NCI-H1930 (cell line): ENCODE measurements at regions not wholly inside any gene's neighbourhood (a gene's known extent, or its start where the extent isn't known, plus 50 kb on each side); places are given as distances from the start of the nearest gene placed in this dataset.
"Not testable (repeated sequence)": the region's sequence is repeated elsewhere in the genome, so short reads cannot be mapped to it uniquely, and the experiment has no call there.

Experiments used
- DNase-seq, 2 experiments: peaks; one replicate each; lab custom pipeline; 2025; lab: John Stamatoyannopoulos, UW

- not testable (repeated sequence) for DNase-seq
These were observed 246.7 kb upstream of the TP53TG3C start for GRCh38 chr16:32947336-32947735.

- not testable (repeated sequence) for DNase-seq
These were observed 247.9 kb upstream of the TP53TG3C start for GRCh38 chr16:32946041-32946560.

- not testable (repeated sequence) for DNase-seq
These were observed 248.7 kb upstream of the TP53TG3C start for GRCh38 chr16:32945311-32945710.

- not testable (repeated sequence) for DNase-seq
These were observed 254.2 kb upstream of the TP53TG3C start for GRCh38 chr16:32939845-32940244.

- not testable (repeated sequence) for DNase-seq
These were observed 256.1 kb upstream of the TP53TG3C start for GRCh38 chr16:32937929-32938328.

- DNase-seq: not testable (repeated sequence)
These were observed 256.5 kb upstream of the TP53TG3 start for GRCh38 chr16:32932240-32933040.

GRCh38 chr16:32925192-32925591 is 249.2 kb upstream of the TP53TG3 start:
- DNase-seq: not testable (repeated sequence)

- not testable (repeated sequence) for DNase-seq
These were observed 246.6 kb upstream of the TP53TG3 start for GRCh38 chr16:32922578-32922977.

- not testable (repeated sequence) for DNase-seq
These were observed 239.4 kb upstream of the TP53TG3 start for GRCh38 chr16:32915346-32915745.

GRCh38 chr16:32897782-32898181 is 221.8 kb upstream of the TP53TG3 start:
- peak in 1 of 2 experiments; percentile 23 for DNase-seq

GRCh38 chr16:32885392-32885791 is 209.4 kb upstream of the TP53TG3 start:
- DNase-seq: not testable (repeated sequence)

- not testable (repeated sequence) for DNase-seq
These were observed 208.6 kb upstream of the TP53TG3 start for GRCh38 chr16:32884556-32884955.

GRCh38 chr16:32882328-32882857 is 206.4 kb upstream of the TP53TG3 start:
- not testable (repeated sequence) for DNase-seq

GRCh38 chr16:32881631-32882030 is 205.7 kb upstream of the TP53TG3 start:
- DNase-seq: not testable (repeated sequence)

- DNase-seq: not testable (repeated sequence)
These were observed 204.0 kb upstream of the TP53TG3 start for GRCh38 chr16:32880009-32880408.

- DNase-seq: not testable (repeated sequence)
These were observed 200.8 kb upstream of the TP53TG3 start for GRCh38 chr16:32876718-32877117.

GRCh38 chr16:32873783-32874182 is 197.8 kb upstream of the TP53TG3 start:
- DNase-seq: not testable (repeated sequence)

- not testable (repeated sequence) for DNase-seq
These were observed 197.2 kb upstream of the TP53TG3 start for GRCh38 chr16:32873120-32873519.

- DNase-seq: not testable (repeated sequence)
These were observed 194.7 kb upstream of the TP53TG3 start for GRCh38 chr16:32870628-32871027.

- DNase-seq: not testable (repeated sequence)
These were observed 192.4 kb upstream of the TP53TG3 start for GRCh38 chr16:32868334-32868733.

GRCh38 chr16:32865284-32865683 is 189.3 kb upstream of the TP53TG3 start:
- DNase-seq: not testable (repeated sequence)

GRCh38 chr16:32861476-32862201 is 185.7 kb upstream of the TP53TG3 start:
- DNase-seq: not testable (repeated sequence)
